SK-N-SH treated with all-trans-retinoic acid at 6 μM for 48 hours (cell line): ENCODE measurements at regions not wholly inside any gene's neighbourhood (a gene's known extent, or its start where the extent isn't known, plus 50 kb on each side); places are given as distances from the start of the nearest gene placed in this dataset.

Source experiments
- ATAC-seq: fragments of 200-7000 bp; cut with Tn5 transposase; 3 replicates; pipeline ENCODE4 v1.9.1; 2020; ENCODE audit warnings: mild to moderate bottlenecking, moderate library complexity
- ARNTL ChIP-seq: fragments of 450-650 bp; formaldehyde crosslinking; IDR thresholded peaks from 2 replicates; pipeline ENCODE4 v1.5.0; 2020; ENCODE audit warnings: low read depth, mild to moderate bottlenecking, moderate library complexity, borderline replicate concordance
- BACH2 ChIP-seq: fragments of 250-450 bp; sonication (Bioruptor Pico); IDR thresholded peaks from 2 replicates; pipeline ENCODE4 v1.9.0; 2021; ENCODE audit warnings: mild to moderate bottlenecking, borderline replicate concordance
- CREB5 ChIP-seq: fragments of 250-450 bp; sonication (Bioruptor Pico); IDR thresholded peaks from 2 replicates; pipeline ENCODE4 v1.5.1; 2020; ENCODE audit warnings: low read depth, mild to moderate bottlenecking, moderate library complexity
- CSDC2 ChIP-seq: fragments of 250-450 bp; sonication (Bioruptor Pico); IDR thresholded peaks from 2 replicates; pipeline ENCODE4 v1.5.0; 2020; ENCODE audit warnings: mild to moderate bottlenecking, moderate library complexity
- CSRNP3 ChIP-seq: fragments of 250-450 bp; sonication (Bioruptor Pico); IDR thresholded peaks from 2 replicates; pipeline ENCODE4 v1.5.1; 2021; ENCODE audit warnings: mild to moderate bottlenecking, moderate library complexity
- OSR1 ChIP-seq: fragments of 250-450 bp; sonication (Bioruptor Pico); IDR thresholded peaks from 2 replicates; pipeline ENCODE4 v1.8.0; 2022; ENCODE audit warnings: moderate library complexity, mild to moderate bottlenecking, inconsistent platforms
- PPARA ChIP-seq: fragments of 250-450 bp; sonication (Bioruptor Pico); IDR thresholded peaks from 2 replicates; pipeline ENCODE4 v1.5.0; 2020; ENCODE audit warnings: mild to moderate bottlenecking, borderline replicate concordance
- RARB ChIP-seq: fragments of 250-450 bp; sonication (Bioruptor Pico); IDR thresholded peaks from 2 replicates; pipeline ENCODE4 v1.8.0; 2021; ENCODE audit warnings: mild to moderate bottlenecking, moderate library complexity
- SNAI2 ChIP-seq: fragments of 250-450 bp; sonication (Bioruptor Pico); IDR thresholded peaks from 2 replicates; pipeline ENCODE4 v1.5.0; 2020; ENCODE audit warnings: mild to moderate bottlenecking, moderate library complexity
- TCF4 ChIP-seq: fragments of 250-450 bp; sonication (Bioruptor Pico); IDR thresholded peaks from 2 replicates; pipeline ENCODE4 v1.8.0; 2021; ENCODE audit warnings: mild to moderate bottlenecking, moderate library complexity, borderline replicate concordance
- TOX ChIP-seq: fragments of 250-450 bp; sonication (Bioruptor Pico); IDR thresholded peaks from 2 replicates; pipeline ENCODE4 v1.8.0; 2021; ENCODE audit warnings: mild to moderate bottlenecking, moderate library complexity, borderline replicate concordance
- ZC3H10 ChIP-seq: fragments of 250-450 bp; sonication (Bioruptor Pico); IDR thresholded peaks from 2 replicates; pipeline ENCODE4 v1.5.1; 2021; ENCODE audit warnings: mild to moderate bottlenecking, moderate library complexity
- ZFP3 ChIP-seq: fragments of 250-450 bp; sonication (Bioruptor Pico); IDR thresholded peaks from 2 replicates; pipeline ENCODE4 v1.5.0; 2020; ENCODE audit warnings: mild to moderate bottlenecking, moderate library complexity
- ZFP30 ChIP-seq: fragments of 450-650 bp; formaldehyde crosslinking; IDR thresholded peaks from 2 replicates; pipeline ENCODE4 v1.5.0; 2022; ENCODE audit warnings: mild to moderate bottlenecking, moderate library complexity
- ZNF565 ChIP-seq: fragments of 450-650 bp; formaldehyde crosslinking; conservative IDR thresholded peaks from 2 replicates; pipeline ENCODE4 v1.5.0; 2020; ENCODE audit warnings: low read depth, mild to moderate bottlenecking, moderate library complexity
- ZNF70 ChIP-seq: fragments of 450-650 bp; formaldehyde crosslinking; IDR thresholded peaks from 2 replicates; pipeline ENCODE4 v1.5.0; 2020; ENCODE audit warnings: mild to moderate bottlenecking, moderate library complexity
- ZNF8 ChIP-seq: fragments of 450-650 bp; formaldehyde crosslinking; IDR thresholded peaks from 2 replicates; pipeline ENCODE4 v1.5.0; 2020; ENCODE audit warnings: mild to moderate bottlenecking, moderate library complexity
- TF ChIP-seq, protein P1 (sequence below): fragments of 250-450 bp; sonication (Bioruptor Pico); IDR thresholded peaks from 2 replicates; pipeline ENCODE4 v1.8.0; 2020; ENCODE audit warnings: mild to moderate bottlenecking, moderate library complexity, borderline replicate concordance
- TF ChIP-seq, protein P2 (sequence below): fragments of 250-450 bp; sonication (Bioruptor Pico); IDR thresholded peaks from 2 replicates; pipeline ENCODE4 v1.8.0; 2021; ENCODE audit warnings: low read depth, mild to moderate bottlenecking, moderate library complexity, borderline replicate concordance

DNA sequence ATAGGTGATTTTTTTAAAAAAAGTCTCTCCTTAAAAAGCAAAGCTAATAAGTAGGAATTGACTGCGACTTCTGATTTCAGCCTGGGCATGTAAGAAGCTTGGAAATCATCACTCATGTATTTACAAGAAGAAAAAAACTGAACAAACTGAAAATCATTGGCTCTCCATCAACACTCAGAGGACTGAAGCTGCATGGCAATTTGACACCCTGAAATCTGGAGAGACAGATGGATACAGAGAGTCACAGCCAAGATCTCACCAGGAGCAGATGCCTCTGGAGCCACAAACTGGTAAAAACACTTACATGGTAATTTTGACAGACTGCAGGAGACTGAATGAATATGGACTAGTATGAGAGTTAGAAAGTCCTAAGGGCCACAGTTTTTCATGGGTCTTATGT is 191.2 kb upstream of the TCF21 start:
- TF ChIP-seq ZNF565 (CRISPR knock-in tag) (no peak), BACH2 (CRISPR knock-in tag) (no peak), SNAI2 (CRISPR knock-in tag) (no peak)
- TF ChIP-seq, all 23 proteins: peak for 0
- no peak for ATAC-seq

DNA sequence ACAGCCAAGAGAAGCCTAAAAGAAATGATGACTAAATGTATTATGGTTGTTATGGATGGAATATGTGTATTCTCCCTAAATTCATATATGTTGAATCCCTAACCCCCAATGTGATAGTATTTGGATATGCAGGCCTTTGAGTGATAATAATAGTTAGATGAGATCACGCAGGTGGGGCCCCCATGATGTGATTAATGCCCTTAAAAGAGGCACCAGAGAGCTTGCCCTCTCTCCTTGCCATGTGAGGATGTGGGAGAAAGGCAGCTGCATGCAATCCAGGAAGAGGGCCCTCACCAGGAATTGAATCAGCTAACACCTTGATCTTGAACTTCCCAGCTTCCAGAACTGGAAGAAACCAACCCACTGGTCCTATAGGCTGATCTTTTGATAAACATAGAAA is 190.6 kb upstream of the TCF21 start:
- no peak for TF ChIP-seq BACH2 (CRISPR knock-in tag)
- no peak for TF ChIP-seq TOX
- no peak for TF ChIP-seq ZNF70 (CRISPR knock-in tag)
- no peak for TF ChIP-seq RARB (CRISPR knock-in tag)
- TF ChIP-seq PPARA (CRISPR knock-in tag), result no peak

GRCh38 chr6:133699741-133700385 is 189.1 kb upstream of the TCF21 start:
- no peak for TF ChIP-seq PPARA (CRISPR knock-in tag)
- TF ChIP-seq ZNF70 (CRISPR knock-in tag), result no peak
- no peak for TF ChIP-seq OSR1
- TF ChIP-seq, protein P1, sequence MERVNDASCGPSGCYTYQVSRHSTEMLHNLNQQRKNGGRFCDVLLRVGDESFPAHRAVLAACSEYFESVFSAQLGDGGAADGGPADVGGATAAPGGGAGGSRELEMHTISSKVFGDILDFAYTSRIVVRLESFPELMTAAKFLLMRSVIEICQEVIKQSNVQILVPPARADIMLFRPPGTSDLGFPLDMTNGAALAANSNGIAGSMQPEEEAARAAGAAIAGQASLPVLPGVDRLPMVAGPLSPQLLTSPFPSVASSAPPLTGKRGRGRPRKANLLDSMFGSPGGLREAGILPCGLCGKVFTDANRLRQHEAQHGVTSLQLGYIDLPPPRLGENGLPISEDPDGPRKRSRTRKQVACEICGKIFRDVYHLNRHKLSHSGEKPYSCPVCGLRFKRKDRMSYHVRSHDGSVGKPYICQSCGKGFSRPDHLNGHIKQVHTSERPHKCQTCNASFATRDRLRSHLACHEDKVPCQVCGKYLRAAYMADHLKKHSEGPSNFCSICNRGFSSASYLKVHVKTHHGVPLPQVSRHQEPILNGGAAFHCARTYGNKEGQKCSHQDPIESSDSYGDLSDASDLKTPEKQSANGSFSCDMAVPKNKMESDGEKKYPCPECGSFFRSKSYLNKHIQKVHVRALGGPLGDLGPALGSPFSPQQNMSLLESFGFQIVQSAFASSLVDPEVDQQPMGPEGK, result no peak
- TF ChIP-seq SNAI2 (CRISPR knock-in tag), result no peak
- TF ChIP-seq, all 23 proteins: peak for 0
- ATAC-seq, result no peak

More for the DNA sequence above, 190.6 kb upstream of the TCF21 start:
- no peak for ATAC-seq

DNA sequence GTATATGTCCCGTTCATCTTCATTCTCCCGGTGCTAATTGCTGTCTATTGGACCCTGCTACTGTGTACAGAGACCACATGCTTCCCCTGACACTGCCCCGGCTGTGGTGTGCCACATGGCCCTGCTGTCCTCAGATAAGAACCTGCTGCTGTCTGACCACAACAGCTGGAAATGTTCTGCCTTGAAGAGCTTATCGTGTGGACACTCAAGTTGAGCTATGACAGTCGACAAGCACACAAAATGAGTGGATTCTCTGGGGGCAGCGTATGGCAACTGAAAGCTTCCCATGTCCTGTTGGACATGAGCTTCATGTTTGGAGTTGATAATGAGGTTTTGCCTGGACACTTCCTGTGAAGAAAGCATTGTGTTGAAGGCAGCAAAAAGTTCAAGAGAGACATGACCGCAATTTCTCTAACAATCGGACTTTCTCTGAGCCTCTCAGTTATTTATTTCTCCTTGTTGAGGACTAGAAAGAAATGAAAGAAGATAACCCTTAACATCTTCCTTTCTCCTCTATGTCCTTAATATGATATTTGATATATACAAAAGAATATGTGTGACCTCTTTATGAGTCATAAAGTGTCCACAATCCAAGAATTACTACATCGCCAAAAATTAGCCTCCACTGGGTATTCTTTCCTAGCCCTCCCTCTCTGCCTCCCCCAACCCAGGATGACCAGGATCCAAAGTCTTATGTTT is 187.1 kb upstream of the TCF21 start:
- TF ChIP-seq ZNF565 (CRISPR knock-in tag) (no peak), CSDC2 (no peak)
- ATAC-seq, result no peak

DNA sequence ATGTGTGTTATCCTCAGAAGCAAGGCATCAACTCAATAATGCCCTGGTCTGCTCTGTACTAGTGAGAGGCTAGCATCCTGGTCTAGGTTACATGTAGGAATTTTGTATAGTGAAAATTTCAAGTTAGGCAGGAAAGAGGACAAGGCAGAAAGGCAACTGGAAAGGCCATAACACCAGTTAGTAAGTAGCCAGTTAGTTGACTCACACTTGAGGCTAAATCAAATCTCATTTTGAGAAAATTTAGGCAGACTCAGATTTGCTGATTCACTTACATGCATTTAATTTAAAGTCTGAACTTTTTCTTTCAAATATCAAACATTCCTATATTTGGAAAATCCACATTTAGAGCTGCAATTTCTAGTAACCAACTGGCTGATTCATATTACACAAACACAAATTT is 184.5 kb upstream of the TCF21 start:
- ATAC-seq, result no peak
- TF ChIP-seq ZNF565 (CRISPR knock-in tag) (no peak), ZFP3 (CRISPR knock-in tag) (no peak), ARNTL (CRISPR knock-in tag) (no peak), CSRNP3 (CRISPR knock-in tag) (no peak), ZC3H10 (CRISPR knock-in tag) (no peak), PPARA (CRISPR knock-in tag) (no peak), CREB5 (CRISPR knock-in tag) (no peak), OSR1 (no peak)
- TF ChIP-seq, protein P1, result no peak
- TF ChIP-seq, all 23 proteins: peak for 0

DNA sequence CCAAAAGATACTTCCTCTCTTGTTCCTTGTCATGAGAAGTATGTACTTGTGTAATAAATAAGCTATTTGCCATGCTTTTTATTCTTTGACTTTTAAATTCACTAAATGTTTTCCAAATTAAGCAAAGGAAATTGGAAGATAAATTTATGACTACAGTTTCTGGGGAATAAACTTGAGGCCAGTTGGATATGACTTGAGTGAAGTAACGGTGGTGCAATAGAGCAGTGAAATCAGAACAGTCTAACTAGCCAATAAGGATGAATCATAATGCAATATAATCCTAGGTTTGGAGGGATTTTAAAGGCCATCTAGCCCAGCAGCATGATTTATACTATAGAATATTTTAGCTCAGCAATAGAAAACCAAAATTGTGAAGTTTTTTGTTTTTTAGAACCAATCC is 183.8 kb upstream of the TCF21 start:
- ATAC-seq, result no peak
- no peak for TF ChIP-seq OSR1
- no peak for TF ChIP-seq ZNF8
- no peak for TF ChIP-seq CSDC2
- no peak for TF ChIP-seq ZNF70 (CRISPR knock-in tag)
- no peak for TF ChIP-seq TCF4 (CRISPR knock-in tag)
- no peak for TF ChIP-seq ZC3H10 (CRISPR knock-in tag)
- no peak for TF ChIP-seq PPARA (CRISPR knock-in tag)
- no peak for TF ChIP-seq BACH2 (CRISPR knock-in tag)
- no peak for TF ChIP-seq SNAI2 (CRISPR knock-in tag)
- TF ChIP-seq ZFP30 (CRISPR knock-in tag), result no peak
- TF ChIP-seq CSRNP3 (CRISPR knock-in tag), result no peak
- TF ChIP-seq, protein P2, sequence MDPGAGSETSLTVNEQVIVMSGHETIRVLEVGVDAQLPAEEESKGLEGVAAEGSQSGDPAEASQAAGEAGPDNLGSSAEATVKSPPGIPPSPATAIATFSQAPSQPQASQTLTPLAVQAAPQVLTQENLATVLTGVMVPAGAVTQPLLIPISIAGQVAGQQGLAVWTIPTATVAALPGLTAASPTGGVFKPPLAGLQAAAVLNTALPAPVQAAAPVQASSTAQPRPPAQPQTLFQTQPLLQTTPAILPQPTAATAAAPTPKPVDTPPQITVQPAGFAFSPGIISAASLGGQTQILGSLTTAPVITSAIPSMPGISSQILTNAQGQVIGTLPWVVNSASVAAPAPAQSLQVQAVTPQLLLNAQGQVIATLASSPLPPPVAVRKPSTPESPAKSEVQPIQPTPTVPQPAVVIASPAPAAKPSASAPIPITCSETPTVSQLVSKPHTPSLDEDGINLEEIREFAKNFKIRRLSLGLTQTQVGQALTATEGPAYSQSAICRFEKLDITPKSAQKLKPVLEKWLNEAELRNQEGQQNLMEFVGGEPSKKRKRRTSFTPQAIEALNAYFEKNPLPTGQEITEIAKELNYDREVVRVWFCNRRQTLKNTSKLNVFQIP, result no peak
